ENCODE measurements at regions not wholly inside any gene's neighbourhood (a gene's known extent, or its start where the extent isn't known, plus 50 kb on each side); places are given as distances from the start of the nearest gene placed in this dataset.

- no peak for TF ChIP-seq FOXA1 (IDR thresholded peaks at IDR 0.05)
- no peak for TF ChIP-seq SP1 (IDR thresholded peaks at IDR 0.05)
- no peak for TF ChIP-seq BHLHE40 (IDR thresholded peaks at IDR 0.05; ENCODE audit: borderline replicate concordance)
- no peak for TF ChIP-seq FOXK2 (IDR thresholded peaks at IDR 0.05)
Measured at GRCh38 chr7:126163647-126164046, 1089.1 kb downstream of the GRM8 start.

Measured in HEK293T (cell line).